Gastrocnemius medialis (tissue), 4 donors: ENCODE measurements at regions not wholly inside any gene's neighbourhood (a gene's known extent, or its start where the extent isn't known, plus 50 kb on each side); places are given as distances from the start of the nearest gene placed in this dataset.

ENCODE experiments used
- ATAC-seq, 2 donors: fragments of 150-250 bp; one replicate each; pipeline ENCODE4 v1.9.1; 2016
- DNase-seq, 2 donors: peaks; one replicate each; pipeline ENCODE4 v3.0.0-alpha.2; 2019
- H3K27ac ChIP-seq, 4 donors: fragments of 200-600 bp; sonication (generic); 1 replicate in 1 of 4; 2 replicates in 3 of 4; pipeline ENCODE4 v1.5.1; 2016 to 2018; ENCODE audit warnings: mild to moderate bottlenecking in 2 of 4, moderate library complexity in 1 of 4
- H3K27me3 ChIP-seq, 3 donors: fragments of 200-600 bp; sonication (generic) in 2 of 3; 1 replicate in 1 of 3; 2 replicates in 2 of 3; pipeline versions ENCODE4 v1.5.1 to v1.6.0; 2016 to 2019; ENCODE audit warnings: mild to moderate bottlenecking in 1 of 3, moderate library complexity in 1 of 3
- H3K36me3 ChIP-seq, 2 donors: fragments of 200-600 bp; sonication (generic) in 1 of 2; one replicate each; pipeline ENCODE4 v1.5.1; 2017 to 2018
- H3K4me1 ChIP-seq, 2 donors: fragments of 200-600 bp; sonication (generic) in 1 of 2; one replicate each; pipeline ENCODE4 v1.5.1; 2016 to 2017; ENCODE audit warnings: mild to moderate bottlenecking in 2 of 2
- H3K4me3 ChIP-seq, 4 donors: fragments of 200-600 bp; sonication (generic) in 3 of 4; 1 replicate in 1 of 4; 2 replicates in 3 of 4; pipeline ENCODE4 v1.5.1; 2016 to 2019; ENCODE audit warnings: mild to moderate bottlenecking in 2 of 4
- H3K9me3 ChIP-seq, 3 donors: fragments of 200-600 bp; sonication (generic) in 2 of 3; 1 replicate in 1 of 3; 2 replicates in 2 of 3; pipeline ENCODE4 v1.5.1; 2016 to 2019
- POLR2A ChIP-seq, 2 donors: fragments of 450-650 bp; IDR thresholded peaks; one replicate each; pipeline ENCODE4 v1.6.1; 2017; ENCODE audit warnings: antibody characterized with exemption in 2 of 2, mild to moderate bottlenecking in 2 of 2, moderate library complexity in 2 of 2
- in situ Hi-C, 4 donors: fragments of 200-750 bp; cut with MboI; loops; one replicate each; pipeline versions ENCODE4 v1.15.0 to v1.8.0; 2017; ENCODE audit warnings: low sequenced_read_pairs in 4 of 4
- intact Hi-C: fragments of 100-400 bp; cut with DNase I; formaldehyde crosslinking; loops from one replicate; pipeline ENCODE4 v1.15.1; 2023; ENCODE audit warnings: low total_unique reads
- TF ChIP-seq, protein P1 (sequence below), 5 experiments: fragments of 450-650 bp in 3 of 5; fragments of 200-600 bp in 2 of 5; sonication (generic) in 2 of 5; IDR thresholded peaks in 4 of 5; conservative IDR thresholded peaks in 1 of 5; 1 replicate in 4 of 5; 2 replicates in 1 of 5; pipeline ENCODE4 v1.5.1; 2016 to 2019; ENCODE audit warnings: antibody characterized with exemption in 5 of 5, mild to moderate bottlenecking in 3 of 5, moderate library complexity in 3 of 5

DNA sequence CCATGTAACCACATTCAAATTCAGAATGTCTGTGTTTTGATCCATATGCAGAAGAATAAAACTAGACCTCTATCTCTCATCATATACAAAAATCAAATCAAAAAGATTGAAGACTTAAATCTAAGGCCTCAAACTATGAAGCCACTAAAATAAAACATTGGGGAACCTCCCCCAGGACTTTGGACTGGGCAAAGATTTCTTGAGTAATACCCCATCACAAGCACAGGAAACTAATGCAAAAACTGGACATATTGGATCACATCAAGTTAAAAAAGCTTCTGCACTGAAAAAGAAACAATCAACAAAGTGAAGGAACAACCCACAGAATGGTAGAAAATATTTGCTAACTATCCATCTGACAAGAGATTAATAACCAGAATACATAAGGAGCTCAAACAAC, 266.8 kb downstream of the EPM2A start:
- Histone ChIP-seq H3K36me3 (no peaks in the 10 kb centered on the region), H3K9me3 (peaks cover 0 to 8% (median 0%) of the 10 kb centered on the region in 3 donors), H3K4me1 (no peaks in the 10 kb centered on the region), H3K4me3 (no peak overlapping the region), H3K27me3 (no peaks in the 10 kb centered on the region), H3K27ac (no peak overlapping the region)
- ATAC-seq (no peak), DNase-seq (no peak)
- intact Hi-C loops: no loop called here
- in situ Hi-C loops: no loop called here
- no peak for TF ChIP-seq POLR2A (IDR thresholded peaks at IDR 0.05)
- TF ChIP-seq, protein P1, sequence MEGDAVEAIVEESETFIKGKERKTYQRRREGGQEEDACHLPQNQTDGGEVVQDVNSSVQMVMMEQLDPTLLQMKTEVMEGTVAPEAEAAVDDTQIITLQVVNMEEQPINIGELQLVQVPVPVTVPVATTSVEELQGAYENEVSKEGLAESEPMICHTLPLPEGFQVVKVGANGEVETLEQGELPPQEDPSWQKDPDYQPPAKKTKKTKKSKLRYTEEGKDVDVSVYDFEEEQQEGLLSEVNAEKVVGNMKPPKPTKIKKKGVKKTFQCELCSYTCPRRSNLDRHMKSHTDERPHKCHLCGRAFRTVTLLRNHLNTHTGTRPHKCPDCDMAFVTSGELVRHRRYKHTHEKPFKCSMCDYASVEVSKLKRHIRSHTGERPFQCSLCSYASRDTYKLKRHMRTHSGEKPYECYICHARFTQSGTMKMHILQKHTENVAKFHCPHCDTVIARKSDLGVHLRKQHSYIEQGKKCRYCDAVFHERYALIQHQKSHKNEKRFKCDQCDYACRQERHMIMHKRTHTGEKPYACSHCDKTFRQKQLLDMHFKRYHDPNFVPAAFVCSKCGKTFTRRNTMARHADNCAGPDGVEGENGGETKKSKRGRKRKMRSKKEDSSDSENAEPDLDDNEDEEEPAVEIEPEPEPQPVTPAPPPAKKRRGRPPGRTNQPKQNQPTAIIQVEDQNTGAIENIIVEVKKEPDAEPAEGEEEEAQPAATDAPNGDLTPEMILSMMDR (IDR thresholded peaks at IDR 0.05 in 4 of 5, conservative IDR thresholded peaks at IDR 0.05 in 1 of 5): no peak

DNA sequence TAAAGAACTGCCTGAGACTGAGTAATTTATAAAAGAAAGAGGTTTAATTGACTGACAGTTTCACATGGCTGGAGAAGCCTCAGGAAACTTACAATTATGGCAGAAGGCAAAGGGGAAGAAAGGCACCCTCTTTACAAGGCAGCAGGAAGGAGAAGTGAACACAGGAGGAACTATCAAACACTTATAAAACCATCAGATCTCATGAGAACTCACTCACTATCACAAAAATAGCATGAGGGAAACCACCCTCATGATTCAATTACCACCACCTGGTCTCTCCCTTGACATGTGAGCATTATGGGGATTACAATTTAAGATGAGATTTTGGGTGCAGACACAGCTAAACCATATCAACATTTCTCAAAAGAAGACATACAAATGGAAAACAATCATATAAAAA, 266.3 kb downstream of the EPM2A start:
- TF ChIP-seq, protein P1 (IDR thresholded peaks at IDR 0.05 in 4 of 5, conservative IDR thresholded peaks at IDR 0.05 in 1 of 5): no peak
- no peak for TF ChIP-seq POLR2A (IDR thresholded peaks at IDR 0.05)
- in situ Hi-C loops: no loop called here
- intact Hi-C loops: no loop called here
- Histone ChIP-seq H3K36me3 (no peaks in the 10 kb centered on the region), H3K4me1 (no peaks in the 10 kb centered on the region), H3K27me3 (no peaks in the 10 kb centered on the region), H3K4me3 (no peak overlapping the region), H3K9me3 (peaks cover 0 to 8% (median 0%) of the 10 kb centered on the region in 3 donors), H3K27ac (no peak overlapping the region)
- ATAC-seq (no peak), DNase-seq (no peak)

DNA sequence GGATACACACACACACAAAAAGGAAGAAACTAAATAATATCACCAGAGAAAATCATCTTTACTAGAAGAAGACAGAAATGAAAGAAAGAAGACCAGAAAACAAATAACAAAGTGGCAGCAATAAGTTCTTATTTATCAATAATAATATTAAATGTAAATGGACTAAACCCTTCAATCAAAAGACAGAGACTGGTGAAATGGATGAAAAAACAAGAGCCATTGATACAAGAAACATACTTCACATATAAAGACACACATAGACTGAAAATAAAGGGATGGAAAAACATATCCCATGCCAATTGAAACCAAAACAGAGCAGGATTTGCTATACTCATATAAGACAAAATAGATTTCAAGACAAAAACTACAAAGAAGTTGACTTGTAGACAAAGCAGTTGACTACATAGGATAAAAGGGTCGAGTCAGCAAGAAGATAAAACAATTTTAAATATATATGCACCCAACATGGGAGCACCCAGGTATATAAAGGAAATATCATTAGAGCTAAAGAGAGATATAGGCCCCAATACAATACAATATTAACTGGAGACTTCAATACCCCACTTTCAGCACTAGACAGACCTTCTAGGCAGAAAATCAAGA, 259.4 kb downstream of the EPM2A start:
- Histone ChIP-seq H3K27me3 (no peaks in the 10 kb centered on the region), H3K27ac (no peak overlapping the region), H3K9me3 (peaks cover 0 to 13% (median 7%) of the 10 kb centered on the region in 3 donors), H3K4me3 (no peak overlapping the region), H3K4me1 (no peaks in the 10 kb centered on the region), H3K36me3 (no peaks in the 10 kb centered on the region)
- ATAC-seq (no peak), DNase-seq (no peak)
- intact Hi-C loops (no loop called here), in situ Hi-C loops (no loop called here)
- TF ChIP-seq POLR2A (IDR thresholded peaks at IDR 0.05): no peak
- TF ChIP-seq, protein P1 (IDR thresholded peaks at IDR 0.05 in 4 of 5, conservative IDR thresholded peaks at IDR 0.05 in 1 of 5): no peak

DNA sequence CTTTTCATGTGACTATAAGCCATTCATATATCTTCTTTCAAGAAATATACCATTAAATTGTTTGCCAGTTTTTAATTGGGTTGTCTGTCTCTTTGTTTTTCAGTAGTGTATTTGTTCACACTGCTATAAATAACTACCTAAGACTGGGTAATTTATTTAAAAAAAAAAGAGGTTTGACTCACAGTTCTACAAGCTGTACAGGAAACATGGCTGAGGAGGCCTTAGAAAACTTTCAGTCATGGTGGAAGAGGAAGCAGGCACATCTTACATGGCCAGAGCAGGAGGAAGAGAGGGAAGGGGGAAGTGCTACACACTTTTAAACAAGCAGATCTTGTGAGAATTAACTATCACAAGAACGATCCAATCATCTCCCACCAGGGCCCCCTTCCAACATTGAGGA, 255.3 kb downstream of the EPM2A start:
- no peak for ATAC-seq
- H3K9me3 ChIP-seq: peaks cover 0 to 7% (median 4%) of the 10 kb centered on the region in 3 donors
- no peak for DNase-seq
- no peaks in the 10 kb centered on the region for H3K27me3 ChIP-seq
- H3K36me3 ChIP-seq: no peaks in the 10 kb centered on the region
- H3K4me3 ChIP-seq: no peak overlapping the region
- no peak overlapping the region for H3K27ac ChIP-seq
- H3K4me1 ChIP-seq: no peaks in the 10 kb centered on the region
- intact Hi-C loops: no loop called here
- in situ Hi-C loops: no loop called here
- no peak for TF ChIP-seq POLR2A (IDR thresholded peaks at IDR 0.05)
- TF ChIP-seq, protein P1 (IDR thresholded peaks at IDR 0.05 in 4 of 5, conservative IDR thresholded peaks at IDR 0.05 in 1 of 5): no peak
